PC-9 (cell line): ENCODE measurements at regions not wholly inside any gene's neighbourhood (a gene's known extent, or its start where the extent isn't known, plus 50 kb on each side); places are given as distances from the start of the nearest gene placed in this dataset.

Experiments
- BruUV-seq: library from RNA; stranded (reverse); fragments of 400-500 nt; replicated peaks from 2 replicates; lab custom pipeline; 2021; lab: Mats Ljungman, UMichigan
- CTCF ChIA-PET: fragments of 300-600 bp; sonication (Branson Sonifier 250); formaldehyde crosslinking; loops from one replicate; lab custom pipeline; 2022; ENCODE audit warnings: antibody characterized with exemption; lab: Charles Lee
- POLR2A ChIA-PET: fragments of 300-600 bp; sonication (Branson Sonifier 250); formaldehyde crosslinking; loops from one replicate; lab custom pipeline; 2022; ENCODE audit warnings: antibody characterized with exemption; ENCODE audit not compliant: unreplicated experiment; lab: Charles Lee
- DNase-seq, 2 experiments: peaks; one replicate each; pipeline versions ENCODE4 v3.0.0 to v3.0.0-alpha.2; 2015 to 2022; ENCODE audit warnings: mixed read lengths in 1 of 2
- H2AFZ ChIP-seq: fragments of 200-600 bp; sonication (generic); 2 replicates; pipeline ENCODE4 v1.8.1; 2017; ENCODE audit warnings: antibody characterized with exemption
- H3F3A ChIP-seq: fragments of 200-600 bp; sonication (generic); 2 replicates; pipeline ENCODE4 v1.8.1; 2017; ENCODE audit warnings: antibody characterized with exemption, mild to moderate bottlenecking, low read depth; ENCODE audit not compliant: insufficient read depth
- H3K27ac ChIP-seq: fragments of 200-600 bp; sonication (generic); 2 replicates; pipeline ENCODE4 v1.6.1; 2016; ENCODE audit warnings: mixed run types
- H3K27me3 ChIP-seq: fragments of 200-600 bp; sonication (generic); 2 replicates; pipeline ENCODE4 v1.6.1; 2016; ENCODE audit warnings: low read depth, mixed run types; ENCODE audit not compliant: insufficient read depth
- H3K36me3 ChIP-seq: fragments of 200-600 bp; sonication (generic); 2 replicates; pipeline ENCODE4 v1.6.1; 2016; ENCODE audit warnings: low read depth, mixed run types
- H3K4me1 ChIP-seq: fragments of 200-600 bp; sonication (generic); replicated peaks from 2 replicates; pipeline ENCODE4 v1.6.1; 2016; ENCODE audit warnings: mixed run types; ENCODE audit not compliant: insufficient read depth
- H3K4me2 ChIP-seq: fragments of 200-600 bp; sonication (generic); 2 replicates; pipeline ENCODE4 v1.6.1; 2017; ENCODE audit warnings: mixed run types
- H3K4me3 ChIP-seq: fragments of 200-600 bp; sonication (generic); 2 replicates; pipeline ENCODE4 v1.6.1; 2016; ENCODE audit warnings: mixed run types
- H3K79me2 ChIP-seq: fragments of 200-600 bp; sonication (generic); 2 replicates; pipeline ENCODE4 v1.6.1; 2017; ENCODE audit warnings: low read depth, mixed run types
- H3K9me2 ChIP-seq: fragments of 200-600 bp; sonication (generic); 2 replicates; pipeline ENCODE4 v1.8.1; 2017; ENCODE audit warnings: mild to moderate bottlenecking; ENCODE audit not compliant: insufficient read depth
- H3K9me3 ChIP-seq: fragments of 200-600 bp; sonication (generic); 2 replicates; pipeline ENCODE4 v1.8.1; 2016; ENCODE audit warnings: low read depth; ENCODE audit not compliant: insufficient read depth
- H4K20me1 ChIP-seq: fragments of 200-600 bp; sonication (generic); 2 replicates; pipeline ENCODE4 v1.8.1; 2017; ENCODE audit not compliant: insufficient read depth
- CTCF ChIP-seq: fragments of 200-600 bp; sonication (generic); conservative IDR thresholded peaks from 2 replicates; pipeline ENCODE4 v1.6.1; 2017; ENCODE audit warnings: mixed run types, antibody characterized with exemption, mild to moderate bottlenecking, moderate library complexity
- EZH2 ChIP-seq: fragments of 200-600 bp; sonication (generic); IDR thresholded peaks from 2 replicates; pipeline ENCODE4 v1.8.0; 2017; ENCODE audit warnings: antibody characterized with exemption, low read depth
- intact Hi-C: fragments of 100-400 bp; cut with micrococcal nuclease; formaldehyde crosslinking; loops from one replicate; pipeline ENCODE4 v1.10.0; 2022; ENCODE audit not compliant: unreplicated experiment

DNA sequence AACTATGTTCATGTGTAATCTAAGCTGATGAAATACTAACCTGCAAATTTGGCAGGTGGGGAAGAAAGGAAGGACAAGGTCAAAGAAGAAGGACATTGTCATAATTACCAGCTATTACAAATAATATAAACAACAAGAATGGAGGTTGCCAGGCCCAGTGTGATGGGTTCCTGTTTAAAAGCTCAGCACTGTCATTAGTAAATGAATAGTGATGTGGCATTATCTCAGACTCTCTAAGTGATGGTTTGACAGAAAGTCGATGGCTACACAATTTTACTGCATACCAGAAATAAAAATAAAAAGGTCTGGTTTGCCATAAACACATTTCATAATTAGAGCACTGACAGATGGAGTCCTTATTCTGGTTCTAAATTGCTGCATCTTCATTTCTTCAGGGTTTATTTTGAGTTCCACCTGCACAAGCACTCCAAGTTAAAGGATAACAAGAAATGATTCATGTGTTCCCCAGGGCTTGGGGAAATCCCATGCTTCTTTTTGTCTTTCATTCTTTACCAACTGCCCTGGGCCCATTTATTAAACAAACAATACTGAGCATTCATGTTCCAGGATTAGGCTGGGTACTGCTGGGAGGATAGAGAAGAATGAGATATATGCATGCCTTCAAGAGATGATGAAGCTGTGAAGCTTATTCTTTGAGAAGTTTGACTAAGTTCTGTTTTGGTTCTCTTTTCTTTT is 367.8 kb upstream of the RASGEF1B start:
- no peaks in the 10 kb centered on the region for H3F3A ChIP-seq
- no TSS peak for BruUV-seq
- DNase-seq = no peak
- H3K4me3 ChIP-seq = no peak overlapping the region
- H2AFZ ChIP-seq = no peak overlapping the region
- TF ChIP-seq CTCF (no peak), EZH2 (no peak)
- no peak overlapping the region for H3K27ac ChIP-seq
- H3K79me2 ChIP-seq = no peaks in the 10 kb centered on the region
- ChIA-PET CTCF (no interaction called here), POLR2A (no interaction called here)
- intact Hi-C loops = loop anchor here (10.0 kb wide), 1 partner anchor 425 kb away; no protein-coding TSS in a partner anchor
- H3K27me3 ChIP-seq = no peaks in the 10 kb centered on the region
- H3K9me2 ChIP-seq = no peaks in the 10 kb centered on the region; the same call in 1 of the 2 replicates
- no peaks in the 10 kb centered on the region for H3K4me1 ChIP-seq
- no peaks in the 10 kb centered on the region for H3K9me3 ChIP-seq
- H3K4me2 ChIP-seq = no peak overlapping the region
- no peaks in the 10 kb centered on the region for H3K36me3 ChIP-seq
- H4K20me1 ChIP-seq = no peaks in the 10 kb centered on the region

DNA sequence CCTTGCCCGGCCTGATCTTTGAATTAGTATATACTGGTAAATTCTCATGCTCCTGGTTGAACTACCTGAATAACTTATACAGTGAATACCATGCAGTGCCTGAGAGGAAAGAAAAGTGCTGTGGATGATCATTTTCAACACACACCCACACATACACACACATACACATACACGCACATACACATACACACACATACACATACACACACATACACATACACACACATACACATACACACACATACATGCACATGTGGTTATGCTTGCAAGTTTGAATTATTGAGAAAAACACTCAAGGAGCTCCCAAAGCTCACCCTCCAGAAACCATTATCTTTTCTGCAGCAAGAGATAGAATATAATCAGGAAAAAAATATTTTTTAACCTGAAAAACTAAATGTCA is 366.9 kb upstream of the RASGEF1B start:
- no TSS peak for BruUV-seq
- H3F3A ChIP-seq = no peaks in the 10 kb centered on the region
- no peaks in the 10 kb centered on the region for H3K36me3 ChIP-seq
- ChIA-PET CTCF (no interaction called here), POLR2A (no interaction called here)
- H3K79me2 ChIP-seq = no peaks in the 10 kb centered on the region
- intact Hi-C loops = no loop called here
- H3K4me3 ChIP-seq = no peak overlapping the region
- no peak overlapping the region for H3K4me2 ChIP-seq
- H3K4me1 ChIP-seq = no peaks in the 10 kb centered on the region
- H3K9me2 ChIP-seq = no peaks in the 10 kb centered on the region; the same call in 1 of the 2 replicates
- no peak for TF ChIP-seq EZH2
- TF ChIP-seq CTCF = no peak
- H3K9me3 ChIP-seq = no peaks in the 10 kb centered on the region
- H3K27me3 ChIP-seq = no peaks in the 10 kb centered on the region
- H4K20me1 ChIP-seq = no peaks in the 10 kb centered on the region
- H3K27ac ChIP-seq = no peak overlapping the region
- DNase-seq = no peak
- no peak overlapping the region for H2AFZ ChIP-seq

DNA sequence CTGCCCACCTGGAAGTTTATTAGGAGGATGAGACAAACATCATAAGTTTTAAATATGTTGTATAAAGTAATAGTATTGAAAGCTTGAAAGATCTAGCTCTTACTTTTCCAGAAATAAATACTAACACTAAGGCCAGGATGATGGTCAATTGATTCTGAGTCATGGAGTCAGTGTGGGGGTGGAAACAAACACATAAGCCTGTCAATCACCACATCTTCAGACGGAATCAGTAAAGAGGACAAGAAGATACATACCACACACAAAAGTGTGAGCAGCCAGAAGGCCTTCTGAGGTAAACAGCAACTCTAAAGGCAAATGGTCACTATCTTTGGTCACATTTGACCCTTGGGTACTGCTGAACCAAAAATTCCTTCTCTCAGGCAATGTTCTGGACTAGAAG is 365.0 kb upstream of the RASGEF1B start:
- no peak for DNase-seq
- Histone ChIP-seq H3K4me3 (no peak overlapping the region), H3K27ac (no peak overlapping the region), H3K27me3 (no peaks in the 10 kb centered on the region), H4K20me1 (no peaks in the 10 kb centered on the region), H3K9me2 (no peaks in the 10 kb centered on the region), H3K36me3 (no peaks in the 10 kb centered on the region), H3K4me2 (no peak overlapping the region), H2AFZ (no peak overlapping the region), H3F3A (no peaks in the 10 kb centered on the region), H3K9me3 (no peaks in the 10 kb centered on the region), H3K79me2 (no peaks in the 10 kb centered on the region), H3K4me1 (no peaks in the 10 kb centered on the region)
- CTCF ChIA-PET = no interaction called here
- no peak for TF ChIP-seq CTCF
- no peak for TF ChIP-seq EZH2
- intact Hi-C loops = no loop called here
- POLR2A ChIA-PET = no interaction called here
- BruUV-seq = no TSS peak
